ENCODE measurements at regions not wholly inside any gene's neighbourhood (a gene's known extent, or its start where the extent isn't known, plus 50 kb on each side); places are given as distances from the start of the nearest gene placed in this dataset.

DNA sequence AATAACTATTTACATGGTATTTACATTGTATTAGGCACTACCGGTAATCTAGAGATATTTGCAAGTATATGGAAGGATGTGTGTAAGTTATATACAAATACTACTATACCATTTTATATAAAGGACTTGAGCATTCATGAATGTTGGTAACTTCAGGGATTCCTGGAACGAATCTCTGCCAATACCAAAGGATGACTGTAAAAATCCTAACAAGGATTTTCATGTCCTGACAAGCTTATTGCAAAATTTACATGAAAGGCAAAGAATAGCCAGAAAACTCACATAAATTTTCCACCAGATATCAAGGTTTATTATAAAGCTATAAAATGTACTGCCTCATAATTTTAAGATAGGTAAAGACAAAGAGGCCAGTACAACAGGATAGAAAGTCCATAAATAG, 325.2 kb upstream of the NRIP1 start:
- Mint-ChIP-seq H3K9me3 (ENCODE audit: unreplicated experiment) (peaks cover 2% of the 10 kb centered on the region), H3K27me3 (ENCODE audit: low read depth, unreplicated experiment) (no peaks in the 10 kb centered on the region), H3K36me3 (ENCODE audit: low read depth, unreplicated experiment) (no peaks in the 10 kb centered on the region), H3K4me3 (ENCODE audit: unreplicated experiment) (no peak overlapping the region), H3K4me1 (ENCODE audit: low read depth, unreplicated experiment) (no peaks in the 10 kb centered on the region), H3K27ac (ENCODE audit: unreplicated experiment) (no peak overlapping the region)
- Histone ChIP-seq H3K4me1 (ENCODE audit: insufficient read depth, low read length) (no peaks in the 10 kb centered on the region), H3K36me3 (ENCODE audit: insufficient read depth, low read length) (no peaks in the 10 kb centered on the region), H3K79me2 (ENCODE audit: insufficient read depth, low read length) (no peaks in the 10 kb centered on the region), H3K4me2 (ENCODE audit: low read length) (no peak overlapping the region), H2AFZ (ENCODE audit: low read depth, low read length) (no peak overlapping the region), H4K20me1 (ENCODE audit: insufficient read depth, low read length) (no peaks in the 10 kb centered on the region), H3K4me3 (ENCODE audit: insufficient read depth, low read depth, low read length) (no peak overlapping the region), H3K9ac (ENCODE audit: low read length) (no peak overlapping the region), H3K27ac (ENCODE audit: low read depth, low read length) (no peak overlapping the region), H3K27me3 (ENCODE audit: insufficient read depth, low read length) (no peaks in the 10 kb centered on the region), H3K9me3 (ENCODE audit: insufficient read depth, low read depth, low read length) (no peaks in the 10 kb centered on the region)
- no peak for FAIRE-seq
- no peak for DNase-seq (ENCODE audit: low read depth)
- TF ChIP-seq, protein P1, sequence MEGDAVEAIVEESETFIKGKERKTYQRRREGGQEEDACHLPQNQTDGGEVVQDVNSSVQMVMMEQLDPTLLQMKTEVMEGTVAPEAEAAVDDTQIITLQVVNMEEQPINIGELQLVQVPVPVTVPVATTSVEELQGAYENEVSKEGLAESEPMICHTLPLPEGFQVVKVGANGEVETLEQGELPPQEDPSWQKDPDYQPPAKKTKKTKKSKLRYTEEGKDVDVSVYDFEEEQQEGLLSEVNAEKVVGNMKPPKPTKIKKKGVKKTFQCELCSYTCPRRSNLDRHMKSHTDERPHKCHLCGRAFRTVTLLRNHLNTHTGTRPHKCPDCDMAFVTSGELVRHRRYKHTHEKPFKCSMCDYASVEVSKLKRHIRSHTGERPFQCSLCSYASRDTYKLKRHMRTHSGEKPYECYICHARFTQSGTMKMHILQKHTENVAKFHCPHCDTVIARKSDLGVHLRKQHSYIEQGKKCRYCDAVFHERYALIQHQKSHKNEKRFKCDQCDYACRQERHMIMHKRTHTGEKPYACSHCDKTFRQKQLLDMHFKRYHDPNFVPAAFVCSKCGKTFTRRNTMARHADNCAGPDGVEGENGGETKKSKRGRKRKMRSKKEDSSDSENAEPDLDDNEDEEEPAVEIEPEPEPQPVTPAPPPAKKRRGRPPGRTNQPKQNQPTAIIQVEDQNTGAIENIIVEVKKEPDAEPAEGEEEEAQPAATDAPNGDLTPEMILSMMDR (IDR thresholded peaks at IDR 0.05; ENCODE audit: insufficient read depth, low read depth, low read length), result no peak
- TF ChIP-seq EZH2 (IDR thresholded peaks at IDR 0.05; ENCODE audit: insufficient read depth, low read length), result no peak

DNA sequence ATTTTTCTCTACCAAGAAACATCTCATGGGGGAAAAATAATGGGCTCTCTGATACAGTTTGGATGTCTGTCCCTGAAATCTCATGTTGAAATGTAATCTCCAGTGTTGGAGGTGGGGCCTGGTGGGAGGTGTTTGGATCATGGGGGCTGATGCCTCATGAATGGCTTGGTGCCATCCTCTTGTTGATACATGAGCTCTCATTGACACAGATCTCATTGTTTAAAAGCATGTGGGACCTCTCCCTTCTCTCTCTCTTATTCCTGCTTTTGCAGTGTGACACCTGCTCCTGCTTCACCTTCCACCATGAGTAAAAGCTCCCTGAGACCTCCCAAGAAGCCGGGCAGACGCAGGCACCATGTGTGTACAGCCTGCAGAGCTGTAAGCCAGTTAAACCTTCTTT, 332.5 kb upstream of the NRIP1 start:
- Mint-ChIP-seq H3K9me3 (ENCODE audit: unreplicated experiment) (no peaks in the 10 kb centered on the region), H3K4me3 (ENCODE audit: unreplicated experiment) (no peak overlapping the region), H3K4me1 (ENCODE audit: low read depth, unreplicated experiment) (peaks cover 4% of the 10 kb centered on the region), H3K36me3 (ENCODE audit: low read depth, unreplicated experiment) (no peaks in the 10 kb centered on the region), H3K27me3 (ENCODE audit: low read depth, unreplicated experiment) (no peaks in the 10 kb centered on the region), H3K27ac (ENCODE audit: unreplicated experiment) (no peak overlapping the region)
- Histone ChIP-seq H3K27me3 (ENCODE audit: insufficient read depth, low read length) (no peaks in the 10 kb centered on the region), H3K4me1 (ENCODE audit: insufficient read depth, low read length) (no peaks in the 10 kb centered on the region), H3K4me3 (ENCODE audit: insufficient read depth, low read depth, low read length) (no peak overlapping the region), H3K9ac (ENCODE audit: low read length) (no peak overlapping the region), H3K79me2 (ENCODE audit: insufficient read depth, low read length) (no peaks in the 10 kb centered on the region), H4K20me1 (ENCODE audit: insufficient read depth, low read length) (no peaks in the 10 kb centered on the region), H3K27ac (ENCODE audit: low read depth, low read length) (no peak overlapping the region), H2AFZ (ENCODE audit: low read depth, low read length) (no peak overlapping the region), H3K36me3 (ENCODE audit: insufficient read depth, low read length) (no peaks in the 10 kb centered on the region), H3K4me2 (ENCODE audit: low read length) (no peak overlapping the region), H3K9me3 (ENCODE audit: insufficient read depth, low read depth, low read length) (no peaks in the 10 kb centered on the region)
- no peak for DNase-seq (ENCODE audit: low read depth)
- TF ChIP-seq, protein P1 (IDR thresholded peaks at IDR 0.05; ENCODE audit: insufficient read depth, low read depth, low read length), result no peak
- no peak for TF ChIP-seq EZH2 (IDR thresholded peaks at IDR 0.05; ENCODE audit: insufficient read depth, low read length)
- no peak for FAIRE-seq

DNA sequence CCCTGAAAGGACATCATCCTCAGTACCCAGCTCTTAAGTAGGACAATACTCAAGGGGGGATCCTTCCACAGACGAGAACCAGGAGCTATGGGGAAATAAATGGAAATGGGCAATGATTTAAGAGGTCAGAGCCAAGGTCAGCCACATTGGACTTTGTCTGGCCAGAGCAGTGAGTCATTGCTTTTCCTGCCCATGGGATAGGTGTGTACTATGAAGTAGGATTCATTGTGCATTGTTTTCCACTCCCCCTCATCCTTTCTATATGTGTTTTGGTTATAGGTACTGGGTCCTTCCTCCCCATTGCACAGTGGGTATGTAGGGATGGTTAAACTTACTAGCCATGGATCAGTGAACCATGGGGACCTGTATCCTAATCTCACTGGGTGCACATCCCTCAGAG, 328.9 kb upstream of the USP25 start:
- H3K4me2 ChIP-seq (ENCODE audit: low read length), result no peak overlapping the region
- Mint-ChIP-seq H3K27me3 (ENCODE audit: low read depth, unreplicated experiment) (no peaks in the 10 kb centered on the region), H3K36me3 (ENCODE audit: low read depth, unreplicated experiment) (no peaks in the 10 kb centered on the region), H3K4me3 (ENCODE audit: unreplicated experiment) (no peak overlapping the region), H3K27ac (ENCODE audit: unreplicated experiment) (no peak overlapping the region), H3K4me1 (ENCODE audit: low read depth, unreplicated experiment) (peaks cover 4% of the 10 kb centered on the region), H3K9me3 (ENCODE audit: unreplicated experiment) (no peaks in the 10 kb centered on the region)
- no peaks in the 10 kb centered on the region for H3K9me3 ChIP-seq (ENCODE audit: insufficient read depth, low read depth, low read length)
- H3K27me3 ChIP-seq (ENCODE audit: insufficient read depth, low read length), result no peaks in the 10 kb centered on the region
- no peaks in the 10 kb centered on the region for H3K36me3 ChIP-seq (ENCODE audit: insufficient read depth, low read length)
- H3K9ac ChIP-seq (ENCODE audit: low read length), result no peak overlapping the region
- DNase-seq (ENCODE audit: low read depth) (no peak), FAIRE-seq (no peak)
- no peak overlapping the region for H3K27ac ChIP-seq (ENCODE audit: low read depth, low read length)
- H3K4me1 ChIP-seq (ENCODE audit: insufficient read depth, low read length), result no peaks in the 10 kb centered on the region
- no peak for TF ChIP-seq EZH2 (IDR thresholded peaks at IDR 0.05; ENCODE audit: insufficient read depth, low read length)
- TF ChIP-seq, protein P1 (IDR thresholded peaks at IDR 0.05; ENCODE audit: insufficient read depth, low read depth, low read length), result no peak
- no peak overlapping the region for H3K4me3 ChIP-seq (ENCODE audit: insufficient read depth, low read depth, low read length)
- H4K20me1 ChIP-seq (ENCODE audit: insufficient read depth, low read length), result no peaks in the 10 kb centered on the region
- no peaks in the 10 kb centered on the region for H3K79me2 ChIP-seq (ENCODE audit: insufficient read depth, low read length)
- no peak overlapping the region for H2AFZ ChIP-seq (ENCODE audit: low read depth, low read length)

All from astrocyte (in vitro differentiated cells and primary cell).